Keratinocyte (primary cell): ENCODE measurements at regions not wholly inside any gene's neighbourhood (a gene's known extent, or its start where the extent isn't known, plus 50 kb on each side); places are given as distances from the start of the nearest gene placed in this dataset.

Experiments used
- DNase-seq: peaks from one replicate; pipeline ENCODE4 v3.0.0-alpha.2; 2011; ENCODE audit warnings: low read depth, missing footprints, low spot score
- FAIRE-seq: peaks from 2 replicates; lab custom pipeline; 2011; peaks lifted over from hg19 to GRCh38; lab: Jason Lieb, UNC
- H2AFZ ChIP-seq: 2 replicates; pipeline ENCODE4 v1.6.0; 2012; ENCODE audit warnings: low read length, control low read depth, inconsistent platforms; ENCODE audit not compliant: control insufficient read depth
- H3K27ac ChIP-seq: 2 replicates; pipeline ENCODE4 v1.5.1; 2011; ENCODE audit warnings: low read length; ENCODE audit not compliant: control insufficient read depth, insufficient read depth
- H3K27me3 ChIP-seq: 3 replicates; pipeline ENCODE4 v1.6.0; 2011; ENCODE audit warnings: low read length; ENCODE audit not compliant: control insufficient read depth, insufficient read depth; ENCODE audit errors: extremely low read depth
- H3K36me3 ChIP-seq, 2 experiments: 2 replicates in 1 of 2; 3 replicates in 1 of 2; pipeline ENCODE4 v1.5.1; 2011; ENCODE audit warnings: low read length in 2 of 2, mild to moderate bottlenecking in 1 of 2; ENCODE audit not compliant: control insufficient read depth in 2 of 2, insufficient read depth in 2 of 2; ENCODE audit errors: extremely low read depth in 1 of 2
- H3K4me1 ChIP-seq: 3 replicates; pipeline ENCODE4 v1.5.1; 2011; ENCODE audit warnings: low read length; ENCODE audit not compliant: control insufficient read depth, insufficient read depth; ENCODE audit errors: extremely low read depth
- H3K4me2 ChIP-seq: 3 replicates; pipeline ENCODE4 v1.6.0; 2011; ENCODE audit warnings: low read depth, low read length; ENCODE audit not compliant: control insufficient read depth, insufficient read depth; ENCODE audit errors: extremely low read depth
- H3K4me3 ChIP-seq, 3 experiments: fragments of 200-600 bp in 1 of 3; sonication (generic) in 1 of 3; 2 replicates in 2 of 3; 3 replicates in 1 of 3; pipeline ENCODE4 v1.5.1; 2011 to 2016; ENCODE audit warnings: low read length in 3 of 3, mild to moderate bottlenecking in 3 of 3, control low read depth in 2 of 3, inconsistent platforms in 1 of 3, low read depth in 1 of 3, mixed read lengths in 1 of 3, mixed run types in 1 of 3, moderate library complexity in 1 of 3; ENCODE audit not compliant: control insufficient read depth in 2 of 3, insufficient read depth in 2 of 3; ENCODE audit errors: extremely low read depth in 1 of 3
- H3K79me2 ChIP-seq: 2 replicates; pipeline ENCODE4 v1.6.0; 2012; ENCODE audit warnings: low read length; ENCODE audit not compliant: control insufficient read depth, insufficient read depth
- H3K9ac ChIP-seq: 3 replicates; pipeline ENCODE4 v1.6.0; 2011; ENCODE audit warnings: low read length; ENCODE audit not compliant: control insufficient read depth, insufficient read depth; ENCODE audit errors: extremely low read depth
- H3K9me1 ChIP-seq: 3 replicates; pipeline ENCODE4 v1.6.0; 2011; ENCODE audit warnings: low read length; ENCODE audit not compliant: control insufficient read depth, insufficient read depth; ENCODE audit errors: extremely low read depth
- H3K9me3 ChIP-seq: 2 replicates; pipeline ENCODE4 v1.5.1; 2012; ENCODE audit warnings: low read depth, low read length; ENCODE audit not compliant: control insufficient read depth
- H4K20me1 ChIP-seq: 3 replicates; pipeline ENCODE4 v1.6.0; 2011; ENCODE audit warnings: low read length; ENCODE audit not compliant: control insufficient read depth, insufficient read depth; ENCODE audit errors: extremely low read depth
- EZH2 ChIP-seq: IDR thresholded peaks from one replicate; pipeline ENCODE4 v1.6.1; 2012; ENCODE audit warnings: inconsistent platforms, mild to moderate bottlenecking, low read length, moderate library complexity
- dilution Hi-C: fragments of 300-500 bp; cut with MboI; formaldehyde crosslinking; loops from one replicate; pipeline ENCODE4 v1.7.0; 2020; ENCODE audit warnings: low sequenced_read_pairs; ENCODE audit not compliant: extremely low pct_ligation_motif_present
- TF ChIP-seq, protein P1 (sequence below), 3 experiments: IDR thresholded peaks in 1 of 3; conservative IDR thresholded peaks in 1 of 3; optimal IDR thresholded peaks in 1 of 3; 2 replicates in 2 of 3; 3 replicates in 1 of 3; pipeline versions ENCODE3 to v1.5.1; 2011; ENCODE audit warnings: low read length in 3 of 3, mild to moderate bottlenecking in 3 of 3, moderate library complexity in 2 of 3, control low read depth in 1 of 3, inconsistent platforms in 1 of 3; ENCODE audit not compliant: insufficient read depth in 2 of 3; ENCODE audit errors: extremely low read depth in 1 of 3

DNA sequence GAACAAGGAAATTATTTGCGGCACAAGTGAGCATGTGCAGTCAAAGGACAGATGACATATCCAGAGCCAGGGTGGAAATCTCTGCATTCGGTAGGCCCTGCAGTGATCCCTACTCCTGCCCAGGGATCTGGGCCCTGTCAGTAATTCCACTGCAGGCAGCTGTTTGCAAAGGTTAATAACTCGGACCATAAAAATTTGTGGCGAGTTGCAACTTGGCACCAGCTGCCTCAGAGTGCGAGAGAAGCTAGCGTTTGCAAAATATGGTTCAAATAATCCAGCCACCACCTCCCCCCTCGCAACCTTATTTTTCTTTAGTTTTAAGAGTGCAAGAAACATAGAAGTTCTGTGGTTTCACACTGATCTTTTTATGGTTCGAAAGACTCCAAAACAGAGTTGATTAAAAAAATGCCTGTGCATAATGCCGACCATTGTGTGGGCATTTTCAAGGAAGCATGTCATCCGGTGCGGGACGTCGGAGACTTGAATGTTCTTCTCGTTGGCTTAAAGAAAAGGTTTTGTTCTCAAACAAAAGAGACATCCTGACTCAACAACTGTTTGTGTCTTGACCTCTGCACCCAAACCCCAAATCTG is 224.5 kb downstream of the BCL11B start:
- no peak overlapping the region for H2AFZ ChIP-seq
- no peaks in the 10 kb centered on the region for H3K36me3 ChIP-seq
- H3K4me3 ChIP-seq = no peak overlapping the region
- H3K9me3 ChIP-seq = peaks cover 2% of the 10 kb centered on the region
- H3K9me1 ChIP-seq = no peaks in the 10 kb centered on the region
- H3K9ac ChIP-seq = no peak overlapping the region
- no peak overlapping the region for H3K27ac ChIP-seq
- dilution Hi-C loops = no loop called here
- H3K27me3 ChIP-seq = no peaks in the 10 kb centered on the region
- FAIRE-seq = no peak
- TF ChIP-seq, protein P1, sequence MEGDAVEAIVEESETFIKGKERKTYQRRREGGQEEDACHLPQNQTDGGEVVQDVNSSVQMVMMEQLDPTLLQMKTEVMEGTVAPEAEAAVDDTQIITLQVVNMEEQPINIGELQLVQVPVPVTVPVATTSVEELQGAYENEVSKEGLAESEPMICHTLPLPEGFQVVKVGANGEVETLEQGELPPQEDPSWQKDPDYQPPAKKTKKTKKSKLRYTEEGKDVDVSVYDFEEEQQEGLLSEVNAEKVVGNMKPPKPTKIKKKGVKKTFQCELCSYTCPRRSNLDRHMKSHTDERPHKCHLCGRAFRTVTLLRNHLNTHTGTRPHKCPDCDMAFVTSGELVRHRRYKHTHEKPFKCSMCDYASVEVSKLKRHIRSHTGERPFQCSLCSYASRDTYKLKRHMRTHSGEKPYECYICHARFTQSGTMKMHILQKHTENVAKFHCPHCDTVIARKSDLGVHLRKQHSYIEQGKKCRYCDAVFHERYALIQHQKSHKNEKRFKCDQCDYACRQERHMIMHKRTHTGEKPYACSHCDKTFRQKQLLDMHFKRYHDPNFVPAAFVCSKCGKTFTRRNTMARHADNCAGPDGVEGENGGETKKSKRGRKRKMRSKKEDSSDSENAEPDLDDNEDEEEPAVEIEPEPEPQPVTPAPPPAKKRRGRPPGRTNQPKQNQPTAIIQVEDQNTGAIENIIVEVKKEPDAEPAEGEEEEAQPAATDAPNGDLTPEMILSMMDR (optimal IDR thresholded peaks at IDR 0.05 in 1 of 3, IDR thresholded peaks at IDR 0.05 in 1 of 3, conservative IDR thresholded peaks at IDR 0.05 in 1 of 3; ENCODE audit: extremely low read depth in 1 of 3, insufficient read depth in 2 of 3, low read length in 3 of 3) = no peak
- no peak for TF ChIP-seq EZH2
- H3K4me1 ChIP-seq = no peaks in the 10 kb centered on the region
- no peaks in the 10 kb centered on the region for H3K79me2 ChIP-seq
- H4K20me1 ChIP-seq = no peaks in the 10 kb centered on the region
- H3K4me2 ChIP-seq = no peak overlapping the region
- DNase-seq = no peak

DNA sequence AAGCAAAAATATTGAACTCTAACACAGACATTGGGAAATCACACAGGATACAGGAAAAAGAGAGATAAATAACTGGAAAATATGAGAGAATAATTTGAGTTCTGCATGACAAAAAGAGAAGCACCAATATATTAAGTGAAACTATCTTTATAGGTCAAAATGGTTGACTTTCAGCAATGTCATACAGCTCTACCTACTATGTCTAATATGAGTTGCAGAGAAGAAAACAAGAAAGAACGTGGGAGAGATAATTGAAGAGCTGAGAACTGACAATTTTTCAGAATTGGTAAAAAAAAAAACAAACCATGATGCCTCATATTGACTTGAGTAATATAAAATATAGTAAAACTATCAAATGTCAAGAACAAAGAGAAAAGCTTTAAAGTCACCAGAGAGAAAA is 221.7 kb downstream of the BCL11B start:
- H3K27ac ChIP-seq = no peak overlapping the region
- dilution Hi-C loops = no loop called here
- no peaks in the 10 kb centered on the region for H4K20me1 ChIP-seq
- H2AFZ ChIP-seq = no peak overlapping the region
- no peaks in the 10 kb centered on the region for H3K27me3 ChIP-seq
- DNase-seq (no peak), FAIRE-seq (no peak)
- H3K9me3 ChIP-seq = peaks cover 4% of the 10 kb centered on the region
- no peak overlapping the region for H3K4me3 ChIP-seq
- H3K9me1 ChIP-seq = no peaks in the 10 kb centered on the region
- no peak overlapping the region for H3K9ac ChIP-seq
- TF ChIP-seq EZH2 = no peak
- TF ChIP-seq, protein P1 (optimal IDR thresholded peaks at IDR 0.05 in 1 of 3, IDR thresholded peaks at IDR 0.05 in 1 of 3, conservative IDR thresholded peaks at IDR 0.05 in 1 of 3; ENCODE audit: extremely low read depth in 1 of 3, insufficient read depth in 2 of 3, low read length in 3 of 3) = no peak
- H3K4me2 ChIP-seq = no peak overlapping the region
- H3K4me1 ChIP-seq = no peaks in the 10 kb centered on the region
- no peaks in the 10 kb centered on the region for H3K79me2 ChIP-seq
- no peaks in the 10 kb centered on the region for H3K36me3 ChIP-seq
